K562 (cell line): ENCODE measurements at regions not wholly inside any gene's neighbourhood (a gene's known extent, or its start where the extent isn't known, plus 50 kb on each side); places are given as distances from the start of the nearest gene placed in this dataset.
A peak's percentile ranks its signal among the peaks of the same experiment; 100 is the strongest.

ENCODE experiments used
- ARNT ChIP-seq, 2 experiments: fragments of 450-650 bp; IDR thresholded peaks; 2 replicates each; pipeline ENCODE4 v1.6.1; 2016; ENCODE audit warnings: mild to moderate bottlenecking in 1 of 2
- CBX5 ChIP-seq: IDR thresholded peaks from 2 replicates; pipeline ENCODE4 v1.6.1; 2014; ENCODE audit warnings: low read depth, borderline replicate concordance
- HMG20B ChIP-seq: fragments of 250-450 bp; sonication (Bioruptor Pico); IDR thresholded peaks from 2 replicates; pipeline ENCODE4 v1.5.0; 2021; ENCODE audit warnings: mild to moderate bottlenecking
- HNRNPLL ChIP-seq: fragments of 200-400 bp; formaldehyde crosslinking; IDR thresholded peaks from 2 replicates; pipeline ENCODE4 v1.6.1; 2017; ENCODE audit warnings: low read length, low read depth, mild to moderate bottlenecking; ENCODE audit not compliant: poor library complexity, severe bottlenecking
- HOXB6 ChIP-seq: fragments of 250-450 bp; sonication (Bioruptor Pico); IDR thresholded peaks from 2 replicates; pipeline ENCODE4 v1.5.1; 2022; ENCODE audit warnings: mild to moderate bottlenecking, borderline replicate concordance
- KDM1A ChIP-seq, 2 experiments: fragments of 450-650 bp; IDR thresholded peaks; 2 replicates each; pipeline ENCODE4 v1.6.1; 2016; ENCODE audit warnings: mild to moderate bottlenecking in 2 of 2
- MEF2A ChIP-seq: IDR thresholded peaks from 2 replicates; pipeline ENCODE4 v1.6.1; 2011; ENCODE audit warnings: low read depth, mild to moderate bottlenecking, low read length, moderate library complexity; ENCODE audit not compliant: control insufficient read depth
- PHF21A ChIP-seq: fragments of 450-650 bp; IDR thresholded peaks from 2 replicates; pipeline ENCODE4 v1.6.1; 2017; ENCODE audit warnings: low read depth, borderline replicate concordance
- POLR2A ChIP-seq: fragments of 450-650 bp; conservative IDR thresholded peaks from 2 replicates; pipeline ENCODE4 v1.6.1; 2016
- SRSF1 ChIP-seq: fragments of 200-400 bp; formaldehyde crosslinking; IDR thresholded peaks from 2 replicates; pipeline ENCODE4 v1.6.1; 2017; ENCODE audit warnings: mild to moderate bottlenecking, low read depth, low read length, moderate library complexity
- STAT5A ChIP-seq: IDR thresholded peaks from 2 replicates; pipeline ENCODE4 v1.6.1; 2012; ENCODE audit warnings: low read length, inconsistent platforms, borderline replicate concordance
- TEAD1 ChIP-seq, 2 experiments: fragments of 450-650 bp in 1 of 2; sonication (generic) in 1 of 2; formaldehyde crosslinking; IDR thresholded peaks; 2 replicates each; pipeline versions ENCODE4 v1.4.0 to v1.8.0; 2020 to 2022; ENCODE audit warnings: mild to moderate bottlenecking in 2 of 2, missing genetic modification reagents in 1 of 2
- XRCC4 ChIP-seq: IDR thresholded peaks from one replicate; pipeline ENCODE4 v1.6.1; 2011; ENCODE audit not compliant: insufficient read depth, insufficient read length; ENCODE audit errors: extremely low read depth
- ZNF740 ChIP-seq, 3 experiments: fragments of 200-800 bp in 1 of 3; sonication (Bioruptor generic) in 1 of 3; sonication (generic) in 1 of 3; formaldehyde crosslinking in 1 of 3; IDR thresholded peaks; 2 replicates each; pipeline versions ENCODE4 v1.6.1 to v1.8.0; 2016 to 2022; ENCODE audit warnings: mild to moderate bottlenecking in 2 of 3, missing compliant biosample characterization in 2 of 3, missing genetic modification characterization in 2 of 3, missing genetic modification reagents in 1 of 3
- TF ChIP-seq, protein P1 (sequence below): fragments of 450-650 bp; IDR thresholded peaks from 2 replicates; pipeline ENCODE4 v1.6.1; 2016; ENCODE audit warnings: mild to moderate bottlenecking, moderate library complexity

GRCh38 chr3:178170698-178171535 lies 365.3 kb upstream of the KCNMB2 start (continued):
- TF ChIP-seq MEF2A, result peak; percentile 89
- no peak for TF ChIP-seq HMG20B (CRISPR knock-in tag)
- TF ChIP-seq HNRNPLL, result no peak
- no peak for TF ChIP-seq HOXB6
- peak; percentile 99 for TF ChIP-seq KDM1A (IDR thresholded peaks at IDR 0.05)
- TF ChIP-seq ARNT (IDR thresholded peaks at IDR 0.05), result peak; percentile 96 to 97
- peak; percentile 98 for TF ChIP-seq STAT5A
- peak; percentile 88 for TF ChIP-seq PHF21A
- TF ChIP-seq SRSF1, result no peak
- TF ChIP-seq POLR2A, result no peak
- TF ChIP-seq, protein P1, sequence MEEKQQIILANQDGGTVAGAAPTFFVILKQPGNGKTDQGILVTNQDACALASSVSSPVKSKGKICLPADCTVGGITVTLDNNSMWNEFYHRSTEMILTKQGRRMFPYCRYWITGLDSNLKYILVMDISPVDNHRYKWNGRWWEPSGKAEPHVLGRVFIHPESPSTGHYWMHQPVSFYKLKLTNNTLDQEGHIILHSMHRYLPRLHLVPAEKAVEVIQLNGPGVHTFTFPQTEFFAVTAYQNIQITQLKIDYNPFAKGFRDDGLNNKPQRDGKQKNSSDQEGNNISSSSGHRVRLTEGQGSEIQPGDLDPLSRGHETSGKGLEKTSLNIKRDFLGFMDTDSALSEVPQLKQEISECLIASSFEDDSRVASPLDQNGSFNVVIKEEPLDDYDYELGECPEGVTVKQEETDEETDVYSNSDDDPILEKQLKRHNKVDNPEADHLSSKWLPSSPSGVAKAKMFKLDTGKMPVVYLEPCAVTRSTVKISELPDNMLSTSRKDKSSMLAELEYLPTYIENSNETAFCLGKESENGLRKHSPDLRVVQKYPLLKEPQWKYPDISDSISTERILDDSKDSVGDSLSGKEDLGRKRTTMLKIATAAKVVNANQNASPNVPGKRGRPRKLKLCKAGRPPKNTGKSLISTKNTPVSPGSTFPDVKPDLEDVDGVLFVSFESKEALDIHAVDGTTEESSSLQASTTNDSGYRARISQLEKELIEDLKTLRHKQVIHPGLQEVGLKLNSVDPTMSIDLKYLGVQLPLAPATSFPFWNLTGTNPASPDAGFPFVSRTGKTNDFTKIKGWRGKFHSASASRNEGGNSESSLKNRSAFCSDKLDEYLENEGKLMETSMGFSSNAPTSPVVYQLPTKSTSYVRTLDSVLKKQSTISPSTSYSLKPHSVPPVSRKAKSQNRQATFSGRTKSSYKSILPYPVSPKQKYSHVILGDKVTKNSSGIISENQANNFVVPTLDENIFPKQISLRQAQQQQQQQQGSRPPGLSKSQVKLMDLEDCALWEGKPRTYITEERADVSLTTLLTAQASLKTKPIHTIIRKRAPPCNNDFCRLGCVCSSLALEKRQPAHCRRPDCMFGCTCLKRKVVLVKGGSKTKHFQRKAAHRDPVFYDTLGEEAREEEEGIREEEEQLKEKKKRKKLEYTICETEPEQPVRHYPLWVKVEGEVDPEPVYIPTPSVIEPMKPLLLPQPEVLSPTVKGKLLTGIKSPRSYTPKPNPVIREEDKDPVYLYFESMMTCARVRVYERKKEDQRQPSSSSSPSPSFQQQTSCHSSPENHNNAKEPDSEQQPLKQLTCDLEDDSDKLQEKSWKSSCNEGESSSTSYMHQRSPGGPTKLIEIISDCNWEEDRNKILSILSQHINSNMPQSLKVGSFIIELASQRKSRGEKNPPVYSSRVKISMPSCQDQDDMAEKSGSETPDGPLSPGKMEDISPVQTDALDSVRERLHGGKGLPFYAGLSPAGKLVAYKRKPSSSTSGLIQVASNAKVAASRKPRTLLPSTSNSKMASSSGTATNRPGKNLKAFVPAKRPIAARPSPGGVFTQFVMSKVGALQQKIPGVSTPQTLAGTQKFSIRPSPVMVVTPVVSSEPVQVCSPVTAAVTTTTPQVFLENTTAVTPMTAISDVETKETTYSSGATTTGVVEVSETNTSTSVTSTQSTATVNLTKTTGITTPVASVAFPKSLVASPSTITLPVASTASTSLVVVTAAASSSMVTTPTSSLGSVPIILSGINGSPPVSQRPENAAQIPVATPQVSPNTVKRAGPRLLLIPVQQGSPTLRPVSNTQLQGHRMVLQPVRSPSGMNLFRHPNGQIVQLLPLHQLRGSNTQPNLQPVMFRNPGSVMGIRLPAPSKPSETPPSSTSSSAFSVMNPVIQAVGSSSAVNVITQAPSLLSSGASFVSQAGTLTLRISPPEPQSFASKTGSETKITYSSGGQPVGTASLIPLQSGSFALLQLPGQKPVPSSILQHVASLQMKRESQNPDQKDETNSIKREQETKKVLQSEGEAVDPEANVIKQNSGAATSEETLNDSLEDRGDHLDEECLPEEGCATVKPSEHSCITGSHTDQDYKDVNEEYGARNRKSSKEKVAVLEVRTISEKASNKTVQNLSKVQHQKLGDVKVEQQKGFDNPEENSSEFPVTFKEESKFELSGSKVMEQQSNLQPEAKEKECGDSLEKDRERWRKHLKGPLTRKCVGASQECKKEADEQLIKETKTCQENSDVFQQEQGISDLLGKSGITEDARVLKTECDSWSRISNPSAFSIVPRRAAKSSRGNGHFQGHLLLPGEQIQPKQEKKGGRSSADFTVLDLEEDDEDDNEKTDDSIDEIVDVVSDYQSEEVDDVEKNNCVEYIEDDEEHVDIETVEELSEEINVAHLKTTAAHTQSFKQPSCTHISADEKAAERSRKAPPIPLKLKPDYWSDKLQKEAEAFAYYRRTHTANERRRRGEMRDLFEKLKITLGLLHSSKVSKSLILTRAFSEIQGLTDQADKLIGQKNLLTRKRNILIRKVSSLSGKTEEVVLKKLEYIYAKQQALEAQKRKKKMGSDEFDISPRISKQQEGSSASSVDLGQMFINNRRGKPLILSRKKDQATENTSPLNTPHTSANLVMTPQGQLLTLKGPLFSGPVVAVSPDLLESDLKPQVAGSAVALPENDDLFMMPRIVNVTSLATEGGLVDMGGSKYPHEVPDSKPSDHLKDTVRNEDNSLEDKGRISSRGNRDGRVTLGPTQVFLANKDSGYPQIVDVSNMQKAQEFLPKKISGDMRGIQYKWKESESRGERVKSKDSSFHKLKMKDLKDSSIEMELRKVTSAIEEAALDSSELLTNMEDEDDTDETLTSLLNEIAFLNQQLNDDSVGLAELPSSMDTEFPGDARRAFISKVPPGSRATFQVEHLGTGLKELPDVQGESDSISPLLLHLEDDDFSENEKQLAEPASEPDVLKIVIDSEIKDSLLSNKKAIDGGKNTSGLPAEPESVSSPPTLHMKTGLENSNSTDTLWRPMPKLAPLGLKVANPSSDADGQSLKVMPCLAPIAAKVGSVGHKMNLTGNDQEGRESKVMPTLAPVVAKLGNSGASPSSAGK, result no peak; the same call in 1 of the 2 replicates
- TF ChIP-seq CBX5, result no peak
- TF ChIP-seq TEAD1 (CRISPR knock-in tag; IDR thresholded peaks at IDR 0.05), result peak; percentile 33 to 93; a peak in 2 of 4 replicates
- no peak for TF ChIP-seq XRCC4
- no peak for TF ChIP-seq ZNF740 (CRISPR knock-in tag; IDR thresholded peaks at IDR 0.05)
- TF ChIP-seq ZNF740 (tag; IDR thresholded peaks at IDR 0.05), result no peak
